ENCODE measurements at regions not wholly inside any gene's neighbourhood (a gene's known extent, or its start where the extent isn't known, plus 50 kb on each side); places are given as distances from the start of the nearest gene placed in this dataset.

- no peaks in the 10 kb centered on the region for H3K9me3 ChIP-seq
- intact Hi-C loops (cut with DNase I): no loop called here
- H3K27me3 ChIP-seq (ENCODE audit: low read depth): no peaks in the 10 kb centered on the region
- H3K4me1 ChIP-seq: no peaks in the 10 kb centered on the region
- H3K4me3 ChIP-seq: no peak overlapping the region
- no peak for ATAC-seq
- H3K36me3 ChIP-seq: no peaks in the 10 kb centered on the region
- no peak overlapping the region for H3K27ac ChIP-seq
- no peak for DNase-seq
- TF ChIP-seq, protein P1, sequence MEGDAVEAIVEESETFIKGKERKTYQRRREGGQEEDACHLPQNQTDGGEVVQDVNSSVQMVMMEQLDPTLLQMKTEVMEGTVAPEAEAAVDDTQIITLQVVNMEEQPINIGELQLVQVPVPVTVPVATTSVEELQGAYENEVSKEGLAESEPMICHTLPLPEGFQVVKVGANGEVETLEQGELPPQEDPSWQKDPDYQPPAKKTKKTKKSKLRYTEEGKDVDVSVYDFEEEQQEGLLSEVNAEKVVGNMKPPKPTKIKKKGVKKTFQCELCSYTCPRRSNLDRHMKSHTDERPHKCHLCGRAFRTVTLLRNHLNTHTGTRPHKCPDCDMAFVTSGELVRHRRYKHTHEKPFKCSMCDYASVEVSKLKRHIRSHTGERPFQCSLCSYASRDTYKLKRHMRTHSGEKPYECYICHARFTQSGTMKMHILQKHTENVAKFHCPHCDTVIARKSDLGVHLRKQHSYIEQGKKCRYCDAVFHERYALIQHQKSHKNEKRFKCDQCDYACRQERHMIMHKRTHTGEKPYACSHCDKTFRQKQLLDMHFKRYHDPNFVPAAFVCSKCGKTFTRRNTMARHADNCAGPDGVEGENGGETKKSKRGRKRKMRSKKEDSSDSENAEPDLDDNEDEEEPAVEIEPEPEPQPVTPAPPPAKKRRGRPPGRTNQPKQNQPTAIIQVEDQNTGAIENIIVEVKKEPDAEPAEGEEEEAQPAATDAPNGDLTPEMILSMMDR (IDR thresholded peaks at IDR 0.05): no peak
Observed at GRCh38 chr6:140773276-140773675, 1359.4 kb upstream of the GJE1 start.

DNA sequence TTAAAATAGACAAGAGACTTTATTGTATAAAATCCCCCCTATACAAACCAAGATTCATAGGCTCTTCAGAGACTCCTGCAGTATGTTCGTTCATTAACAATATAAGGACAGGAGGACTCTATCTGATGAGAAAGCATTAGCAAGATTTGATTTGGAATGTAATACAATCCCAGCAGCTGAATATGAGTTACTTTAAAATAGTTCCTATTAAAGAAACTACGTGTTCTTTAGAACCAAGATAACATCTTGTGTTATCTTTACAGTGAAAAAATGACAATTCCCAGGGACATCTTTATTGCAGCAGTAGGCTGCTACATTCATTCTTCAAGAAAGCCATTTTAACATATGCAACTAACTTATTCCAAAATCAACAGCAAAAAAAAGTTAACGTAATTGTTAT, 1360.1 kb upstream of the GJE1 start:
- DNase-seq (no peak), ATAC-seq (no peak)
- TF ChIP-seq, protein P1 (IDR thresholded peaks at IDR 0.05): no peak
- Histone ChIP-seq H3K4me1 (no peaks in the 10 kb centered on the region), H3K27me3 (ENCODE audit: low read depth) (no peaks in the 10 kb centered on the region), H3K27ac (no peak overlapping the region), H3K36me3 (no peaks in the 10 kb centered on the region), H3K4me3 (no peak overlapping the region), H3K9me3 (no peaks in the 10 kb centered on the region)
- intact Hi-C loops (cut with DNase I): no loop called here

GRCh38 chr6:140768133-140768532, 1364.6 kb upstream of the GJE1 start:
- Histone ChIP-seq H3K27ac (no peak overlapping the region), H3K36me3 (no peaks in the 10 kb centered on the region), H3K27me3 (ENCODE audit: low read depth) (no peaks in the 10 kb centered on the region), H3K4me1 (no peaks in the 10 kb centered on the region), H3K4me3 (no peak overlapping the region), H3K9me3 (no peaks in the 10 kb centered on the region)
- TF ChIP-seq, protein P1 (IDR thresholded peaks at IDR 0.05): no peak
- intact Hi-C loops (cut with DNase I): no loop called here
- no peak for ATAC-seq
- DNase-seq: no peak

GRCh38 chr6:140766999-140767398, 1365.7 kb upstream of the GJE1 start:
- H3K4me3 ChIP-seq: no peak overlapping the region
- H3K36me3 ChIP-seq: no peaks in the 10 kb centered on the region
- H3K9me3 ChIP-seq: no peaks in the 10 kb centered on the region
- no peak overlapping the region for H3K27ac ChIP-seq
- ATAC-seq (no peak), DNase-seq (no peak)
- intact Hi-C loops (cut with DNase I): no loop called here
- no peaks in the 10 kb centered on the region for H3K4me1 ChIP-seq
- H3K27me3 ChIP-seq (ENCODE audit: low read depth): no peaks in the 10 kb centered on the region
- TF ChIP-seq, protein P1 (IDR thresholded peaks at IDR 0.05): no peak

GRCh38 chr6:140758169-140758877, 1374.4 kb upstream of the GJE1 start:
- intact Hi-C loops (cut with DNase I): no loop called here
- TF ChIP-seq, protein P1 (IDR thresholded peaks at IDR 0.05): no peak
- H3K36me3 ChIP-seq: no peaks in the 10 kb centered on the region
- no peaks in the 10 kb centered on the region for H3K9me3 ChIP-seq
- no peak for DNase-seq
- H3K27me3 ChIP-seq (ENCODE audit: low read depth): no peaks in the 10 kb centered on the region
- ATAC-seq: no peak
- no peak overlapping the region for H3K4me3 ChIP-seq
- H3K27ac ChIP-seq: no peak overlapping the region
- no peaks in the 10 kb centered on the region for H3K4me1 ChIP-seq

Data from lower lobe of right lung (tissue), 2 donors.